Keratinocyte (primary cell): ENCODE measurements at regions not wholly inside any gene's neighbourhood (a gene's known extent, or its start where the extent isn't known, plus 50 kb on each side); places are given as distances from the start of the nearest gene placed in this dataset.

Source experiments
- EZH2 ChIP-seq: IDR thresholded peaks from one replicate; pipeline ENCODE4 v1.6.1; 2012; ENCODE audit warnings: inconsistent platforms, mild to moderate bottlenecking, low read length, moderate library complexity
- TF ChIP-seq, protein P1 (sequence below), 3 experiments: IDR thresholded peaks in 1 of 3; conservative IDR thresholded peaks in 1 of 3; optimal IDR thresholded peaks in 1 of 3; 2 replicates in 2 of 3; 3 replicates in 1 of 3; pipeline versions ENCODE3 to v1.5.1; 2011; ENCODE audit warnings: low read length in 3 of 3, mild to moderate bottlenecking in 3 of 3, moderate library complexity in 2 of 3, control low read depth in 1 of 3, inconsistent platforms in 1 of 3; ENCODE audit not compliant: insufficient read depth in 2 of 3; ENCODE audit errors: extremely low read depth in 1 of 3

DNA sequence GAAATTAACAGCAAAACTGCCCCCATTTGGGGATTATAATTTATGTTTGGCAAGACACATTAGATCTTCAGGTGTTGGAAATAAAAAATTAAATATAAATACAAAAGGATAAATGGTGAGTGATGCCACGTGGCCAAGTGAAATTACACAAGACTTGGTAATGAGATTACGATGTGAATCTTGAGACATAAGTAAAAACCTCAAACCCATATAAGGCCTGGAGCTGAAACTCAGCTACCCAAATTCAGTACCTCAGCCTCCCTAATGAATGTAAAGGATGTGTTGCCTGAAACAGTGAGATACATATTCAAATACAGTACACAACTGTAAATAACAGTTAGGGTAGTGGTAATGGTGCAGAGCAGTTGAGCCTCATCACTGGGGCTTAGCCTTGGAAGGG is 1146.6 kb downstream of the OTOL1 start:
- TF ChIP-seq EZH2 = no peak
- TF ChIP-seq, protein P1, sequence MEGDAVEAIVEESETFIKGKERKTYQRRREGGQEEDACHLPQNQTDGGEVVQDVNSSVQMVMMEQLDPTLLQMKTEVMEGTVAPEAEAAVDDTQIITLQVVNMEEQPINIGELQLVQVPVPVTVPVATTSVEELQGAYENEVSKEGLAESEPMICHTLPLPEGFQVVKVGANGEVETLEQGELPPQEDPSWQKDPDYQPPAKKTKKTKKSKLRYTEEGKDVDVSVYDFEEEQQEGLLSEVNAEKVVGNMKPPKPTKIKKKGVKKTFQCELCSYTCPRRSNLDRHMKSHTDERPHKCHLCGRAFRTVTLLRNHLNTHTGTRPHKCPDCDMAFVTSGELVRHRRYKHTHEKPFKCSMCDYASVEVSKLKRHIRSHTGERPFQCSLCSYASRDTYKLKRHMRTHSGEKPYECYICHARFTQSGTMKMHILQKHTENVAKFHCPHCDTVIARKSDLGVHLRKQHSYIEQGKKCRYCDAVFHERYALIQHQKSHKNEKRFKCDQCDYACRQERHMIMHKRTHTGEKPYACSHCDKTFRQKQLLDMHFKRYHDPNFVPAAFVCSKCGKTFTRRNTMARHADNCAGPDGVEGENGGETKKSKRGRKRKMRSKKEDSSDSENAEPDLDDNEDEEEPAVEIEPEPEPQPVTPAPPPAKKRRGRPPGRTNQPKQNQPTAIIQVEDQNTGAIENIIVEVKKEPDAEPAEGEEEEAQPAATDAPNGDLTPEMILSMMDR (optimal IDR thresholded peaks at IDR 0.05 in 1 of 3, IDR thresholded peaks at IDR 0.05 in 1 of 3, conservative IDR thresholded peaks at IDR 0.05 in 1 of 3; ENCODE audit: extremely low read depth in 1 of 3, insufficient read depth in 2 of 3, low read length in 3 of 3) = no peak
